ENCODE measurements at regions not wholly inside any gene's neighbourhood (a gene's known extent, or its start where the extent isn't known, plus 50 kb on each side); places are given as distances from the start of the nearest gene placed in this dataset.

GRCh38 chr1:70617728-70618127, 206.7 kb downstream of the CTH start:
- Histone ChIP-seq H3K27ac (no peak overlapping the region), H3K4me1 (no peaks in the 10 kb centered on the region), H3K36me3 (no peaks in the 10 kb centered on the region), H3K27me3 (no peaks in the 10 kb centered on the region), H3K9me3 (no peaks in the 10 kb centered on the region), H3K4me3 (no peak overlapping the region)
- intact Hi-C loops (cut with DNase I) = no loop called here
- DNase-seq = no peak
- TF ChIP-seq CTCF (IDR thresholded peaks at IDR 0.05) (no peak), POLR2A (IDR thresholded peaks at IDR 0.05) (no peak)
- WGBS (ENCODE audit: insufficient coverage, low coverage, low lambda C conversion rate, missing lambda C conversion rate) = 35% methylated on average over 2 of the region's 2 CpGs
- ATAC-seq = no peak

GRCh38 chr1:70627910-70628309, 216.8 kb downstream of the CTH start:
- intact Hi-C loops (cut with DNase I) = no loop called here
- no peaks in the 10 kb centered on the region for H3K9me3 ChIP-seq
- ATAC-seq (no peak), DNase-seq (no peak)
- H3K36me3 ChIP-seq = no peaks in the 10 kb centered on the region
- no peak for TF ChIP-seq POLR2A (IDR thresholded peaks at IDR 0.05)
- no peak for TF ChIP-seq CTCF (IDR thresholded peaks at IDR 0.05)
- no peak overlapping the region for H3K4me3 ChIP-seq
- no peaks in the 10 kb centered on the region for H3K4me1 ChIP-seq
- H3K27ac ChIP-seq = no peak overlapping the region
- 51% methylated on average over 2 of the region's 4 CpGs for WGBS (ENCODE audit: insufficient coverage, low coverage, low lambda C conversion rate, missing lambda C conversion rate)
- no peaks in the 10 kb centered on the region for H3K27me3 ChIP-seq

GRCh38 chr1:70628973-70629372, 217.9 kb downstream of the CTH start:
- intact Hi-C loops (cut with DNase I) = no loop called here
- Histone ChIP-seq H3K27me3 (no peaks in the 10 kb centered on the region), H3K9me3 (no peaks in the 10 kb centered on the region), H3K36me3 (no peaks in the 10 kb centered on the region), H3K27ac (no peak overlapping the region), H3K4me1 (no peaks in the 10 kb centered on the region), H3K4me3 (no peak overlapping the region)
- DNase-seq (no peak), ATAC-seq (no peak)
- TF ChIP-seq CTCF (IDR thresholded peaks at IDR 0.05) (no peak), POLR2A (IDR thresholded peaks at IDR 0.05) (no peak)
- WGBS (ENCODE audit: insufficient coverage, low coverage, low lambda C conversion rate, missing lambda C conversion rate) = 60% methylated on average over 2 of the region's 5 CpGs

GRCh38 chr1:70633004-70633403, 221.9 kb downstream of the CTH start:
- TF ChIP-seq POLR2A (IDR thresholded peaks at IDR 0.05) (no peak), CTCF (IDR thresholded peaks at IDR 0.05) (no peak)
- Histone ChIP-seq H3K4me3 (no peak overlapping the region), H3K9me3 (no peaks in the 10 kb centered on the region), H3K36me3 (no peaks in the 10 kb centered on the region), H3K4me1 (no peaks in the 10 kb centered on the region), H3K27ac (no peak overlapping the region), H3K27me3 (no peaks in the 10 kb centered on the region)
- 40% methylated on average over 1 of the region's 1 CpG for WGBS (ENCODE audit: insufficient coverage, low coverage, low lambda C conversion rate, missing lambda C conversion rate)
- ATAC-seq (no peak), DNase-seq (no peak)
- intact Hi-C loops (cut with DNase I) = no loop called here

- Histone ChIP-seq H3K27me3 (no peaks in the 10 kb centered on the region), H3K4me1 (no peaks in the 10 kb centered on the region), H3K36me3 (no peaks in the 10 kb centered on the region), H3K4me3 (no peak overlapping the region), H3K27ac (no peak overlapping the region), H3K9me3 (no peaks in the 10 kb centered on the region)
- intact Hi-C loops (cut with DNase I) = no loop called here
- DNase-seq = no peak
- ATAC-seq = no peak
- TF ChIP-seq CTCF (IDR thresholded peaks at IDR 0.05) (no peak), POLR2A (IDR thresholded peaks at IDR 0.05) (no peak)
- 38% methylated on average over 3 of the region's 3 CpGs for WGBS (ENCODE audit: insufficient coverage, low coverage, low lambda C conversion rate, missing lambda C conversion rate)
These were observed 224.8 kb downstream of the CTH start for GRCh38 chr1:70635868-70636267.
